GM18867 (cell line): ENCODE measurements at regions not wholly inside any gene's neighbourhood (a gene's known extent, or its start where the extent isn't known, plus 50 kb on each side); places are given as distances from the start of the nearest gene placed in this dataset.

Experiments
- ATAC-seq: cut with Tn5 transposase; IDR thresholded peaks from one replicate; pipeline ENCODE4 v1.9.1; 2021; ENCODE audit warnings: mild to moderate bottlenecking, moderate library complexity; ENCODE audit not compliant: unreplicated experiment

GRCh38 chr4:33566649-33567048 is 2677.7 kb downstream of the ARAP2 start:
- ATAC-seq, result no peak

GRCh38 chr4:33577791-33578190 is 2666.5 kb downstream of the ARAP2 start:
- ATAC-seq, result no peak

GRCh38 chr4:33579951-33580350 is 2664.4 kb downstream of the ARAP2 start:
- ATAC-seq, result no peak

DNA sequence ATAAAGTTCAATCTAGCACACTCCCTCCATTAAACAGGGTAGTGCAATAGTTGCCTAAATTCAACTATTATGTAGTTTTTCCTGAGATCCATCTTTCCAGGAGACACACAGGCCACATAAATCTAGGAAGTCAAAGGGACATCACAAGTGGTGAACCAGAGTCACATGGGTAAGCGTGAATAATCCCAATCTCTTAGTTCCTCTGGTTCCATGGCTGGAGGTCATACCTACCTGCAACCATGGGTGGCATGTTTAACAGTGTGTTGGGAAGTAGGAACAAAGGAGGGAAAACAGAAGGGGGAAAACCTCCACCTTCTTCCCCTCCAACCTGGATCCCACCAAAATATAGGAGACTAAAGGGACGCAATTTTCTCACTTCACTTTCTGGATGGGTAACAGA is 2651.6 kb downstream of the ARAP2 start:
- ATAC-seq, result no peak

GRCh38 chr4:33606951-33607350 is 2637.4 kb downstream of the ARAP2 start:
- ATAC-seq, result no peak

DNA sequence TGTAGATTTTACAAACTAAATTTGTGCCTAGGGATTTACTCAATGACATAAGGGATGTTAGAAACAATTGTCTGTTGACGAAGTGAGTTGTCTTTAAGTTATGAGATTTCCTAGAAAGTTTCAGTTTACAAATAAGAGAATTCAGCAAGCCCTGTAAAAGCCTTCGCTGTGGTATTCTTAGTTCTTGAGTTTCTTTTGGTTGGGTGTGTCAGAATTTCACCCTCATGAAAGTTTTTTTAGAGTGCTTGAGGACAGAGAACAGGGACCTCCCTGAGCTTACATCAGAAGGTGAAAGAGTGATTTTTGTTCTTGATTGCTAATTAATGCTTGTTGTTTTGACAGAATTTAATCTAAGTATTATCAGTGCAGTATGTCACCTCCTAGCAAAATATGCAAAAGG is 2628.2 kb downstream of the ARAP2 start:
- ATAC-seq, result no peak

DNA sequence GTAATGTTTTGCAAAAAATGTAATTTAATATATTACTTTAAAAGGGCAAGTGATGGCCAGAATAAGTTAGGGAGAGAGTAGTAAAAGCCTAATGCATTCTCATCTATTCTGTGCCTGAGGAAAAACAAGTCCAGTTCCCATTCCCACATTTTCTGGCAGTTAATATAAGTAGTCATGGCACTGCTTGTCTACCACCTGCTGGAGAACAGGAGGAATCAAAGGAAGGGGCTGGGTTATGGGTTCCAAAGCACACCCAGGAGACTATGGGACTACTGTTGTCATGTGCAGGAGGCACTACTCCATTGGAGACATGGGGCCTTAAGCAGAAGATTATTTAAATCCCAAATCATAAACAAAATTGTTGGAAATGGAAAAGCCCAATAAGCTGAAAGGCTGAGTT is 2618.6 kb downstream of the ARAP2 start:
- ATAC-seq, result no peak

DNA sequence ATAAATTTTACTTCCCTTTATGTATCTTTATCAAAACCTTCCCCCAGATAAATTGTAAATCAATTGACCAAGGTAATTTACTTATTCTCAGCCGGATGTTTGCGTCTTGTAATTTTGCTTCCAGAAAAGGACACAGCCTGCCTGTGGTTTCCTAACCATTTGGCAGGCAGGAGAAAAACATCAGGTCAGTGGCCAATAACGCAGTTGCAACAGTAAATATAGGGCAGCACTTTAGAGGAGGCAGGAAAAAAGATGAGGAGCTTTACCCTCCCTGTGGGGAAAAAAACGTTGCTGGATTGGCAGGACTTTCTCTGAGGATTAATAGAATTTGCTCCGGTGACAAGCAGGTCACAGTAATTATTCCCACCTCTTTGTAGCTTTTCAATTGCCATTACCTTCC is 2618.1 kb downstream of the ARAP2 start:
- ATAC-seq, result no peak

- no peak for ATAC-seq
Observed at GRCh38 chr4:33628296-33628695, 2616.0 kb downstream of the ARAP2 start.

GRCh38 chr4:33649015-33649414 is 2595.3 kb downstream of the ARAP2 start:
- ATAC-seq, result no peak

- no peak for ATAC-seq
Observed at GRCh38 chr4:33649471-33649870, 2594.8 kb downstream of the ARAP2 start.

DNA sequence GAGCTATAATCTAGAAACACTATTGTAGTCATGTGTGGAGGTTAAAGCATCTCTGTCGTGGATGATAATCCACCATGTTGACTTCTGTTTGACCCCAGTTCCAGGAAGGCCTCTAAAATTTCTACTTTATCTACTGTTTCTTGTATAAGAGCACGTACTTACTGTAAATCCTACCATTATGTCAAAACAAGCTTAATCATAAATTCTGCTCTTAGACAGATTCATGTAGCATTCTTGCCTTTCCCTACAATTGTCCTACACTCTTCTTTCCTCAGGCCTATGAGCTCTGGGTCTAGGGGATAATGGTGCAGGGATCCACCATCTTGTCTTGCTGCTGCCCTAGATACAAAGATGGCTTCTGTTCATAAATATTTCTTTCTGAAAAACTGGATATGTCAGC is 2594.3 kb downstream of the ARAP2 start:
- ATAC-seq, result no peak

DNA sequence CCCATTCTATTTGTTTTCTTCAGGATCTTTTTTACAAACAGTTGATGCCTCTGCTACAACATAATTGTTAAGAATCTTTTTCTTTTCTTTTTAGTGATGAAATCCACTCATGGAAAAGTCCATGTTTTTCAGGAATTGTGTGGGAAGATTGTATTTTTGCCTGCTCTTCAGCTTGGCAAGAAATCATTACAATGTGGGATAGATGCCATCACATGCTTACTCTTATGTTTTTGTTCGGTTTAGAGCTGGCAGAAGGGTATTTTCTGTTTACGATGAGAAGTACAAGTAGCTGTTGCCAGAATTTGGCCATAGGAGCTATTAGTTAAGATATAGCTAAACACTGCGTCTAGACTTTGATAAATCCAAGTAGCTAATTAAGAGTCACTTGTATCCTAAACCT is 2585.3 kb downstream of the ARAP2 start:
- no peak for ATAC-seq

GRCh38 chr4:33661636-33662035 is 2582.7 kb downstream of the ARAP2 start:
- ATAC-seq, result no peak

DNA sequence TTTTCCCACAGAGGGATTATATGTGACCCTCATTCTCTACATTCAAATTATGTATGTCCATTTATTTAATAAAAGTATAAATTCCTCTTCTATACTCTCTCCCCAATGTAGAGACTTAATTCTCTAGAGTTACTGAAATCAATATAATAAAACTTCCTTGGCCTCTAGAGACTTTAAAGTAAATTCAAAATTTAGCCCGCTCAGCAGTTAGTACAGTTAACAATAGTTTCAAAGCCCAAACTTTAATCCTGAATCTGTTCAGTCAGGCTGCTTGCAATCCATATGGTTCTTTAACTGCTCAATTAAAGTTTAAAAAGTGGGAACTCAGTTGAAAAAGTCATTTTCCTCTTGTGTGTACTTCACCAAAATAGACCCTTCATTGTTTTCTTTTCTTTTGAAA is 2558.4 kb downstream of the ARAP2 start:
- ATAC-seq, result no peak

GRCh38 chr4:33696041-33696440 is 2548.3 kb downstream of the ARAP2 start:
- ATAC-seq, result no peak

DNA sequence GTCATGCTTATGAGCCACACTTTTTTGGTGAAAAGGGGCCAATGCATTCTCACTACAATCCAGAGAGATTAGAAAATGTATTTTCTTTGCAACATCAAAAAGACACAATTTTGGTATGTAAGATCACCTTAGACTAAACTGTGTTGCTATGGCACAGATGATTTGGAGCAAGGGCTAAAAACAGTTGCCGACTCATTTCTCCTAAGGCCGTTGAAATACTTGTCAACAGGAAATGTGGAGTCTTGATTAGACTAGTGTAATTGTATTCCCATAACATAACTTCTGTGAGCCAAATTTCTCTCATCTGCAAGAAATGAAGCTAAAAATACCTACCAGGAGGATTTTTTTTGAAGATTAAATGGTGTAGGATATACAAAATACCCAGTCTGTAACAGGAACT is 2547.7 kb downstream of the ARAP2 start:
- no peak for ATAC-seq

- ATAC-seq, result no peak
Observed at GRCh38 chr4:33709247-33709646, 2535.1 kb downstream of the ARAP2 start.

- no peak for ATAC-seq
Observed at GRCh38 chr4:33711826-33712225, 2532.5 kb downstream of the ARAP2 start.

GRCh38 chr4:33714971-33715370 is 2529.3 kb downstream of the ARAP2 start:
- no peak for ATAC-seq

GRCh38 chr4:33715841-33716395 is 2528.4 kb downstream of the ARAP2 start:
- no peak for ATAC-seq

GRCh38 chr4:33722254-33722653 is 2522.1 kb downstream of the ARAP2 start:
- ATAC-seq, result no peak

DNA sequence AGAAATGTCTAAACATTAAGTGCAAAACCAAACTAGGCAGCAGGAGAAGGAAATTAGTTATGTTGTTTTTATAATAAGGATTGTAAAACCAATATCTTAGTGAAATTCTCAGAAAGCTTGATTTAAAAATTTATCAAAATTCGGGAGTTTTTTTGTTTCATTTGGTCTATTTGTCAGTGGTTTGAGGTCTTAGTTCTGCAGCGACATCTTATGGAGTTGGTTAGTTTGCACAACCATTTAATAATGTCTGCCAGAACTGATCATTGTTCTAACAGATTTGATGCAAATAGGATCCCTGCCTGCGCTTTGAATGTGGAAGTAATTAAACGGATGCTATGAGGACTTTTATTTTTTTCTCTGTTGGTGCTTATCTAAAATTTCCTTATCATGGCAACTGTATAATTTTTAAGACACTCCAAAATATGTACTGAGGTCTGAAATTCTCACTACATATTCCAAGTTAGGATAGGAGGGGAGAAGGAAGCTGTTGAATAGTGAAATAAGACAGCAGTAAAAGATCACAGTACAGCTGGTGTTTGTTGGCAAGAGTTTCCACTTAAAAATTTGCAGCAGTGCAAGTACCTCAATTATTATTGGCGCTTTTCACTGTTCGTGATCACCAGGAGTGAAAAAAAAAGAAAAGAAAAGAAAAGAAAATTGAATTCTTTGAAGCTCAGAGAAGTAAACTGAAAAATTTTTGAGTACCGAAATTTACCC is 2521.4 kb downstream of the ARAP2 start:
- no peak for ATAC-seq
